ENCODE measurements at regions not wholly inside any gene's neighbourhood (a gene's known extent, or its start where the extent isn't known, plus 50 kb on each side); places are given as distances from the start of the nearest gene placed in this dataset.

GRCh38 chr7:33796538-33796937 lies 108.8 kb upstream of the BMPER start:
- TF ChIP-seq, protein P1, sequence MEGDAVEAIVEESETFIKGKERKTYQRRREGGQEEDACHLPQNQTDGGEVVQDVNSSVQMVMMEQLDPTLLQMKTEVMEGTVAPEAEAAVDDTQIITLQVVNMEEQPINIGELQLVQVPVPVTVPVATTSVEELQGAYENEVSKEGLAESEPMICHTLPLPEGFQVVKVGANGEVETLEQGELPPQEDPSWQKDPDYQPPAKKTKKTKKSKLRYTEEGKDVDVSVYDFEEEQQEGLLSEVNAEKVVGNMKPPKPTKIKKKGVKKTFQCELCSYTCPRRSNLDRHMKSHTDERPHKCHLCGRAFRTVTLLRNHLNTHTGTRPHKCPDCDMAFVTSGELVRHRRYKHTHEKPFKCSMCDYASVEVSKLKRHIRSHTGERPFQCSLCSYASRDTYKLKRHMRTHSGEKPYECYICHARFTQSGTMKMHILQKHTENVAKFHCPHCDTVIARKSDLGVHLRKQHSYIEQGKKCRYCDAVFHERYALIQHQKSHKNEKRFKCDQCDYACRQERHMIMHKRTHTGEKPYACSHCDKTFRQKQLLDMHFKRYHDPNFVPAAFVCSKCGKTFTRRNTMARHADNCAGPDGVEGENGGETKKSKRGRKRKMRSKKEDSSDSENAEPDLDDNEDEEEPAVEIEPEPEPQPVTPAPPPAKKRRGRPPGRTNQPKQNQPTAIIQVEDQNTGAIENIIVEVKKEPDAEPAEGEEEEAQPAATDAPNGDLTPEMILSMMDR (IDR thresholded peaks at IDR 0.05), result no peak
- TF ChIP-seq POLR2AphosphoS5 (IDR thresholded peaks at IDR 0.05; ENCODE audit: insufficient read depth in 1 of 2, low read depth in 1 of 2), result no peak
- no peak for TF ChIP-seq POLR2A (IDR thresholded peaks at IDR 0.05)
